T-cell (primary cell): ENCODE measurements at regions not wholly inside any gene's neighbourhood (a gene's known extent, or its start where the extent isn't known, plus 50 kb on each side); places are given as distances from the start of the nearest gene placed in this dataset.

Experiments used
- ATAC-seq, 4 experiments: fragments of 200-7000 bp in 3 of 4; fragments of 150-1000 bp in 1 of 4; cut with Tn5 transposase; replicated peaks in 1 of 4; 1 replicate in 3 of 4; 2 replicates in 1 of 4; pipeline ENCODE4 v1.10.0; 2021; ENCODE audit warnings: moderate library complexity in 3 of 4, mild to moderate bottlenecking in 2 of 4, moderate number of reproducible peaks in 1 of 4
- CTCF ChIA-PET, 2 donors: fragments of 300-600 bp; sonication (Branson Sonifier 250); formaldehyde crosslinking; loops; one replicate each; lab custom pipeline; 2022; ENCODE audit warnings: antibody characterized with exemption in 2 of 2; lab: Charles Lee
- POLR2A ChIA-PET, 2 donors: fragments of 300-600 bp; sonication (Branson Sonifier 250); formaldehyde crosslinking; loops; one replicate each; lab custom pipeline; 2022; ENCODE audit warnings: antibody characterized with exemption in 2 of 2; lab: Charles Lee
- DNase-seq, 35 experiments: peaks; one replicate each; pipeline versions ENCODE4 v3.0.0 to v3.0.0-alpha.2; 2013 to 2023
- H3K27ac ChIP-seq: one replicate; pipeline ENCODE4 v1.5.1; 2013; ENCODE audit warnings: low read length
- H3K27me3 ChIP-seq, 2 experiments: replicated peaks in 1 of 2; 1 replicate in 1 of 2; 2 replicates in 1 of 2; pipeline versions ENCODE4 v1.6.1 to v1.7.0; 2013; ENCODE audit warnings: low read length in 1 of 2, mixed read lengths in 1 of 2; ENCODE audit not compliant: control insufficient read depth in 2 of 2, insufficient read depth in 2 of 2; ENCODE audit errors: extremely low read depth in 1 of 2
- H3K36me3 ChIP-seq, 2 donors: 1 replicate in 1 of 2; 2 replicates in 1 of 2; pipeline versions ENCODE4 v1.6.1 to v1.7.0; 2013; ENCODE audit warnings: low read length in 1 of 2; ENCODE audit not compliant: control insufficient read depth in 2 of 2, insufficient read depth in 1 of 2; ENCODE audit errors: extremely low read depth in 1 of 2
- H3K4me1 ChIP-seq, 2 experiments: 1 replicate in 1 of 2; 2 replicates in 1 of 2; pipeline versions ENCODE4 v1.6.1 to v1.7.0; 2013; ENCODE audit warnings: low read length in 2 of 2, mixed read lengths in 1 of 2; ENCODE audit not compliant: insufficient read depth in 2 of 2, control insufficient read depth in 1 of 2; ENCODE audit errors: extremely low read depth in 1 of 2
- H3K4me3 ChIP-seq, 2 donors: 1 replicate in 1 of 2; 2 replicates in 1 of 2; pipeline versions ENCODE4 v1.5.1 to v1.7.0; 2013; ENCODE audit warnings: mild to moderate bottlenecking in 2 of 2, low read length in 1 of 2, moderate library complexity in 1 of 2; ENCODE audit not compliant: control insufficient read depth in 1 of 2; ENCODE audit errors: extremely low read depth in 1 of 2
- H3K9me3 ChIP-seq: 2 replicates; pipeline ENCODE4 v1.7.0; 2013
- H3K27ac Mint-ChIP-seq, 2 donors: one replicate each; pipeline ENCODE4 v1.8.0; 2020 to 2021; ENCODE audit warnings: mild to moderate bottlenecking in 2 of 2, mixed read lengths in 2 of 2
- H3K27me3 Mint-ChIP-seq, 2 donors: one replicate each; pipeline ENCODE4 v1.8.0; 2021 to 2022; ENCODE audit warnings: mixed read lengths in 2 of 2
- H3K36me3 Mint-ChIP-seq: one replicate; pipeline ENCODE4 v1.8.0; 2021; ENCODE audit warnings: mixed read lengths
- H3K4me1 Mint-ChIP-seq, 3 donors: one replicate each; pipeline ENCODE4 v1.8.0; 2020 to 2022; ENCODE audit warnings: mixed read lengths in 3 of 3, mild to moderate bottlenecking in 1 of 3
- H3K4me3 Mint-ChIP-seq, 3 donors: one replicate each; pipeline ENCODE4 v1.8.0; 2020 to 2022; ENCODE audit warnings: mild to moderate bottlenecking in 3 of 3, mixed read lengths in 3 of 3, moderate library complexity in 3 of 3
- H3K9me3 Mint-ChIP-seq, 3 donors: one replicate each; pipeline ENCODE4 v1.8.0; 2020 to 2022; ENCODE audit warnings: mixed read lengths in 3 of 3
- WGBS: methylation state at CpG from one replicate; pipeline ENCODE4 v1.1.5; 2013; ENCODE audit warnings: missing lambda C conversion rate; ENCODE audit not compliant: insufficient coverage; 5-methylcytosine and 5-hydroxymethylcytosine counted together

- Histone ChIP-seq H3K27me3 (no peaks in the 10 kb centered on the region), H3K27ac (no peak overlapping the region), H3K4me1 (no peaks in the 10 kb centered on the region), H3K4me3 (no peak overlapping the region), H3K9me3 (peaks cover 4% of the 10 kb centered on the region), H3K36me3 (no peaks in the 10 kb centered on the region)
- ChIA-PET CTCF (no interaction called here), POLR2A (no interaction called here)
- Mint-ChIP-seq H3K9me3 (peaks cover 6 to 21% (median 12%) of the 10 kb centered on the region in 3 donors), H3K27me3 (no peaks in the 10 kb centered on the region), H3K36me3 (no peaks in the 10 kb centered on the region), H3K27ac (no peak overlapping the region), H3K4me3 (no peak overlapping the region), H3K4me1 (no peaks in the 10 kb centered on the region)
- no peak for DNase-seq
- ATAC-seq: no peak
- WGBS: 80% methylated on average over 1 of the region's 3 CpGs
Measured at GRCh38 chr21:19148056-19148455, 744.5 kb upstream of the TMPRSS15 start.

GRCh38 chr21:19171585-19171984, 768.0 kb upstream of the TMPRSS15 start:
- Histone ChIP-seq H3K4me1 (no peaks in the 10 kb centered on the region), H3K9me3 (no peaks in the 10 kb centered on the region), H3K27me3 (no peaks in the 10 kb centered on the region), H3K4me3 (no peak overlapping the region), H3K27ac (no peak overlapping the region), H3K36me3 (no peaks in the 10 kb centered on the region)
- WGBS: 0% methylated on average over 1 of the region's 4 CpGs
- DNase-seq (no peak), ATAC-seq (no peak)
- ChIA-PET CTCF (no interaction called here), POLR2A (no interaction called here)
- Mint-ChIP-seq H3K27ac (no peak overlapping the region), H3K4me3 (no peak overlapping the region), H3K36me3 (no peaks in the 10 kb centered on the region), H3K4me1 (no peaks in the 10 kb centered on the region), H3K27me3 (no peaks in the 10 kb centered on the region), H3K9me3 (peaks cover 5 to 14% (median 7%) of the 10 kb centered on the region in 3 donors)

- Mint-ChIP-seq H3K4me1 (no peaks in the 10 kb centered on the region), H3K9me3 (peaks cover 4 to 22% (median 15%) of the 10 kb centered on the region in 3 donors), H3K27ac (no peak overlapping the region), H3K27me3 (no peaks in the 10 kb centered on the region), H3K4me3 (no peak overlapping the region), H3K36me3 (no peaks in the 10 kb centered on the region)
- 60% methylated on average over 1 of the region's 3 CpGs for WGBS
- Histone ChIP-seq H3K4me3 (no peak overlapping the region), H3K27me3 (no peaks in the 10 kb centered on the region), H3K9me3 (no peaks in the 10 kb centered on the region), H3K4me1 (no peaks in the 10 kb centered on the region), H3K27ac (no peak overlapping the region), H3K36me3 (no peaks in the 10 kb centered on the region)
- ChIA-PET POLR2A (no interaction called here), CTCF (no interaction called here)
- DNase-seq (no peak), ATAC-seq (no peak)
Measured at GRCh38 chr21:19181604-19182140, 778.1 kb upstream of the TMPRSS15 start.

DNA sequence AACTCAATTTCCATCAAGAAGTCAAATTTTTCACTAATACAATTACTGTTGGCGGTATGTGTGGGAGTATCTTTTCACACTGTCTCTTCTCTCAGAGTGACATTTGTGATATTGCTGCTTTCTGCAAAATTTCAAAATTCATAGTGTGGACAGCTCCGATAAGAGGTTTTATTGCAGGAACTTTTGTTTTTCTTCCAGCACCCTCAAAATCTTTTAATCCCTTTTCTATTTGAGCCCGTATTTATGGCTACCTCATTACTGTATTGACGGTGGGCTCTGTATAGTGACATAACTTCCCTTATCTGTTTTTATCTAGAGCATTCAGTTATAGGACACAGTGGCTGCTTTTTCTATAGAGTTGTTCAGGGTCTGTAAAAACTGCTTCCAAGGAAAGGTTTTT, 794.4 kb upstream of the TMPRSS15 start:
- Histone ChIP-seq H3K4me3 (no peak overlapping the region), H3K27ac (no peak overlapping the region), H3K27me3 (no peaks in the 10 kb centered on the region), H3K9me3 (no peaks in the 10 kb centered on the region), H3K4me1 (no peaks in the 10 kb centered on the region), H3K36me3 (no peaks in the 10 kb centered on the region)
- no peaks in the 10 kb centered on the region for H3K27me3 Mint-ChIP-seq
- ATAC-seq (no peak), DNase-seq (no peak)
- no CpG with 5 or more reads among the region's 4 CpGs for WGBS
- H3K4me1 Mint-ChIP-seq: no peaks in the 10 kb centered on the region
- no peak overlapping the region for H3K4me3 Mint-ChIP-seq
- no peaks in the 10 kb centered on the region for H3K36me3 Mint-ChIP-seq
- H3K27ac Mint-ChIP-seq: no peak overlapping the region
- peaks cover 16 to 23% (median 19%) of the 10 kb centered on the region in 3 donors for H3K9me3 Mint-ChIP-seq
- ChIA-PET POLR2A (no interaction called here), CTCF (no interaction called here)

DNA sequence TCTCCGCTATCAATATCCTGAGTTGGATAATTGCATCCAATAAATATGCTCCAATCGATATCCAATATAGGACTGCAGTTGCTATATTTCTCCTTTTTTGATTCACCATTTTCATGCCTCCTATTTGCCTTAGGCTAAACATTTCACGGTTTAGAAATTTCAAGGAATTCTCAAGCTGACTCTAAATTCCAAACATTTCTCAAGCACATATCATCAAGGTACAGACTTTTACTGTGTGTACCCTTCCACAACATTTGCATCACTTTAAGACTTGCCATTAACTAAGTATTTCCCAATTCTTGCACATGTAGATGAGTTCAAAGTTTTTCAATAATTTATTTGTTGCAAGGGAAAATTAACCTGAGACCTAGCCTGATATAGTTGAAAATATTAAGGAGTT, 795.2 kb upstream of the TMPRSS15 start:
- POLR2A ChIA-PET: no interaction called here
- no peak overlapping the region for H3K4me3 Mint-ChIP-seq
- CTCF ChIA-PET: no interaction called here

DNA sequence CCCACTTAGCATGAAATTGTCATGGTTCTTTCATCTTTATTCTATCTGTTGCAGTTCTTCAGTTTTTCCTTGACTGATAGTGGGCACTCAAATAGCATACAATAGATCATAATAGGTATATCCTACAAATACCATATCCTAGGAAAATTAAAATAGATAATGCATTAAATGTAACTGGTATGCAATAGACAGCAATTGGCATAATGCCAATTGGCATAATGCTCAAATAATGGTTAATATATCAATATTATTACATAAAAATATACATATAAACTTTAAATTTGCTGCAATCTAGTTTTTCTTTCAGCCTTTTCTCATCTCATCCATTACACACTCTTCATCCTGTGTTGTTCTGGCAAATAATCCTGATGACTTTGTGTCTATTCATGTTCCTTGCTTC, 814.6 kb upstream of the TMPRSS15 start:
- DNase-seq (no peak), ATAC-seq (no peak)
- H3K9me3 Mint-ChIP-seq: peaks cover 3 to 13% (median 8%) of the 10 kb centered on the region in 3 donors
- Histone ChIP-seq H3K4me1 (no peaks in the 10 kb centered on the region), H3K27me3 (no peaks in the 10 kb centered on the region), H3K27ac (no peak overlapping the region), H3K36me3 (no peaks in the 10 kb centered on the region), H3K4me3 (no peak overlapping the region), H3K9me3 (no peaks in the 10 kb centered on the region)
- no peaks in the 10 kb centered on the region for H3K4me1 Mint-ChIP-seq
- no peaks in the 10 kb centered on the region for H3K27me3 Mint-ChIP-seq
- no peaks in the 10 kb centered on the region for H3K36me3 Mint-ChIP-seq
- ChIA-PET POLR2A (no interaction called here), CTCF (no interaction called here)
- no peak overlapping the region for H3K27ac Mint-ChIP-seq
- H3K4me3 Mint-ChIP-seq: no peak overlapping the region

More for the DNA sequence above, 795.2 kb upstream of the TMPRSS15 start:
- Histone ChIP-seq H3K36me3 (no peaks in the 10 kb centered on the region), H3K4me3 (no peak overlapping the region), H3K27me3 (no peaks in the 10 kb centered on the region), H3K9me3 (no peaks in the 10 kb centered on the region), H3K4me1 (no peaks in the 10 kb centered on the region), H3K27ac (no peak overlapping the region)
- Mint-ChIP-seq H3K36me3 (no peaks in the 10 kb centered on the region), H3K9me3 (peaks cover 13 to 27% (median 23%) of the 10 kb centered on the region in 3 donors), H3K4me1 (no peaks in the 10 kb centered on the region), H3K27me3 (no peaks in the 10 kb centered on the region), H3K27ac (no peak overlapping the region)
- ATAC-seq: no peak
- WGBS: 71% methylated on average over 2 of the region's 3 CpGs
- no peak for DNase-seq

- POLR2A ChIA-PET: no interaction called here
- H3K4me3 Mint-ChIP-seq: no peak overlapping the region
- no peak for ATAC-seq
- H3K4me1 Mint-ChIP-seq: no peaks in the 10 kb centered on the region
- H3K9me3 ChIP-seq: no peaks in the 10 kb centered on the region
- CTCF ChIA-PET: no interaction called here
- no peaks in the 10 kb centered on the region for H3K36me3 ChIP-seq
- H3K27ac ChIP-seq: no peak overlapping the region
- H3K4me1 ChIP-seq: no peaks in the 10 kb centered on the region
- no peaks in the 10 kb centered on the region for H3K27me3 Mint-ChIP-seq
- no peak overlapping the region for H3K4me3 ChIP-seq
- DNase-seq: no peak
- H3K27ac Mint-ChIP-seq: no peak overlapping the region
- no peaks in the 10 kb centered on the region for H3K36me3 Mint-ChIP-seq
- peaks cover 1 to 17% (median 2%) of the 10 kb centered on the region in 3 donors for H3K9me3 Mint-ChIP-seq
- 78% methylated on average over 7 of the region's 12 CpGs for WGBS
- H3K27me3 ChIP-seq: no peaks in the 10 kb centered on the region
Measured at GRCh38 chr21:19224090-19224489, 820.5 kb upstream of the TMPRSS15 start.
